ENCODE measurements at regions not wholly inside any gene's neighbourhood (a gene's known extent, or its start where the extent isn't known, plus 50 kb on each side); places are given as distances from the start of the nearest gene placed in this dataset.

GRCh38 chr17:6020376-6021010 lies 49.7 kb upstream of the WSCD1 start:
- Mint-ChIP-seq H3K4me1 (no peaks in the 10 kb centered on the region), H3K9me3 (no peaks in the 10 kb centered on the region), H3K4me3 (no peak overlapping the region), H3K36me3 (no peaks in the 10 kb centered on the region), H3K27me3 (peaks cover 3% of the 10 kb centered on the region), H3K27ac (no peak overlapping the region)
- POLR2A ChIA-PET: no interaction called here
- ATAC-seq (ENCODE audit: low read depth): no peak
- DNase-seq: no peak

All from activated naive CD8-positive, alpha-beta T cell treated with anti-CD3 and anti-CD28 coated beads, Interleukin-2, amount 10 ng/mL, durations not matched to agents 7 days and 5 days (primary cell).